ENCODE measurements at regions not wholly inside any gene's neighbourhood (a gene's known extent, or its start where the extent isn't known, plus 50 kb on each side); places are given as distances from the start of the nearest gene placed in this dataset.
"Not testable (repeated sequence)": the region's sequence is repeated elsewhere in the genome, so short reads cannot be mapped to it uniquely, and the experiment has no call there.

- not testable (repeated sequence) for H3K36me3 ChIP-seq (ENCODE audit: control insufficient read depth, insufficient read depth, low read length); H3K27me3 ChIP-seq (ENCODE audit: control insufficient read depth, insufficient read depth, low read length); H3K9me3 ChIP-seq (ENCODE audit: control insufficient read depth in 2 of 2, low read length in 2 of 2); H3K36me3 Mint-ChIP-seq; H3K4me1 Mint-ChIP-seq; H3K27ac ChIP-seq (ENCODE audit: insufficient read depth, low read length, poor library complexity, severe bottlenecking); H3K27me3 Mint-ChIP-seq; H3K4me1 ChIP-seq (ENCODE audit: control insufficient read depth, insufficient read depth, low read length, poor library complexity, severe bottlenecking); H3K4me3 ChIP-seq (ENCODE audit: low read depth, low read length); H3K9me3 Mint-ChIP-seq
- DNase-seq (peak in 1 of 3 donors; percentile 54), ATAC-seq (ENCODE audit: low read depth in 2 of 2) (peak; percentile 37 to 39)
- Mint-ChIP-seq H3K27ac (peak overlapping the region in 2 of 3 donors; percentile 90 to 93), H3K4me3 (peak overlapping the region in 3 of 4 donors; percentile 62 to 75 (median 65))
These were observed 4398.2 kb upstream of the TPTE start for GRCh38 chr21:6123224-6123623.

GRCh38 chr21:6125549-6126240 is 4395.7 kb upstream of the TPTE start:
- not testable (repeated sequence) for H3K4me1 Mint-ChIP-seq; H3K4me1 ChIP-seq (ENCODE audit: control insufficient read depth, insufficient read depth, low read length, poor library complexity, severe bottlenecking); H3K4me3 Mint-ChIP-seq; H3K9me3 Mint-ChIP-seq; H3K27me3 ChIP-seq (ENCODE audit: control insufficient read depth, insufficient read depth, low read length); H3K36me3 ChIP-seq (ENCODE audit: control insufficient read depth, insufficient read depth, low read length); H3K36me3 Mint-ChIP-seq; H3K4me3 ChIP-seq (ENCODE audit: low read depth, low read length); H3K27ac Mint-ChIP-seq; H3K9me3 ChIP-seq (ENCODE audit: control insufficient read depth in 2 of 2, low read length in 2 of 2); H3K27me3 Mint-ChIP-seq; H3K27ac ChIP-seq (ENCODE audit: insufficient read depth, low read length, poor library complexity, severe bottlenecking); DNase-seq; ATAC-seq (ENCODE audit: low read depth in 2 of 2)

GRCh38 chr21:6126976-6127732 is 4394.2 kb upstream of the TPTE start:
- not testable (repeated sequence) for H3K4me3 ChIP-seq (ENCODE audit: low read depth, low read length); H3K36me3 ChIP-seq (ENCODE audit: control insufficient read depth, insufficient read depth, low read length); H3K27ac ChIP-seq (ENCODE audit: insufficient read depth, low read length, poor library complexity, severe bottlenecking); H3K27me3 Mint-ChIP-seq; H3K27me3 ChIP-seq (ENCODE audit: control insufficient read depth, insufficient read depth, low read length); DNase-seq; H3K9me3 Mint-ChIP-seq; H3K4me1 Mint-ChIP-seq; H3K27ac Mint-ChIP-seq; H3K9me3 ChIP-seq (ENCODE audit: control insufficient read depth in 2 of 2, low read length in 2 of 2); H3K4me3 Mint-ChIP-seq; H3K36me3 Mint-ChIP-seq; H3K4me1 ChIP-seq (ENCODE audit: control insufficient read depth, insufficient read depth, low read length, poor library complexity, severe bottlenecking)
- ATAC-seq (ENCODE audit: low read depth in 2 of 2), result peak; percentile 69 to 79

- ATAC-seq (ENCODE audit: low read depth in 2 of 2), result not testable (repeated sequence)
These were observed 4390.6 kb upstream of the TPTE start for GRCh38 chr21:6130734-6131133.

GRCh38 chr21:6133373-6133772 is 4388.0 kb upstream of the TPTE start:
- not testable (repeated sequence) for H3K9me3 ChIP-seq (ENCODE audit: control insufficient read depth in 2 of 2, low read length in 2 of 2); ATAC-seq (ENCODE audit: low read depth in 2 of 2); DNase-seq; H3K36me3 Mint-ChIP-seq; H3K27ac Mint-ChIP-seq; H3K27me3 ChIP-seq (ENCODE audit: control insufficient read depth, insufficient read depth, low read length); H3K27me3 Mint-ChIP-seq; H3K4me3 Mint-ChIP-seq; H3K27ac ChIP-seq (ENCODE audit: insufficient read depth, low read length, poor library complexity, severe bottlenecking); H3K9me3 Mint-ChIP-seq; H3K36me3 ChIP-seq (ENCODE audit: control insufficient read depth, insufficient read depth, low read length); H3K4me1 Mint-ChIP-seq; H3K4me3 ChIP-seq (ENCODE audit: low read depth, low read length); H3K4me1 ChIP-seq (ENCODE audit: control insufficient read depth, insufficient read depth, low read length, poor library complexity, severe bottlenecking)

More at GRCh38 chr21:6130734-6131133, 4390.6 kb upstream of the TPTE start:
- H3K9me3 ChIP-seq (ENCODE audit: control insufficient read depth in 2 of 2, low read length in 2 of 2); H3K4me3 Mint-ChIP-seq; H3K36me3 ChIP-seq (ENCODE audit: control insufficient read depth, insufficient read depth, low read length); H3K27ac Mint-ChIP-seq; H3K27me3 ChIP-seq (ENCODE audit: control insufficient read depth, insufficient read depth, low read length); H3K4me1 Mint-ChIP-seq; H3K4me1 ChIP-seq (ENCODE audit: control insufficient read depth, insufficient read depth, low read length, poor library complexity, severe bottlenecking); H3K4me3 ChIP-seq (ENCODE audit: low read depth, low read length); H3K27ac ChIP-seq (ENCODE audit: insufficient read depth, low read length, poor library complexity, severe bottlenecking); H3K27me3 Mint-ChIP-seq; H3K9me3 Mint-ChIP-seq; H3K36me3 Mint-ChIP-seq; DNase-seq: not testable (repeated sequence)

GRCh38 chr21:6133852-6134630 is 4387.3 kb upstream of the TPTE start:
- H3K27me3 Mint-ChIP-seq; H3K27me3 ChIP-seq (ENCODE audit: control insufficient read depth, insufficient read depth, low read length); H3K4me3 Mint-ChIP-seq; H3K4me1 ChIP-seq (ENCODE audit: control insufficient read depth, insufficient read depth, low read length, poor library complexity, severe bottlenecking); H3K9me3 Mint-ChIP-seq; H3K27ac ChIP-seq (ENCODE audit: insufficient read depth, low read length, poor library complexity, severe bottlenecking); H3K9me3 ChIP-seq (ENCODE audit: control insufficient read depth in 2 of 2, low read length in 2 of 2); DNase-seq; H3K36me3 Mint-ChIP-seq; H3K36me3 ChIP-seq (ENCODE audit: control insufficient read depth, insufficient read depth, low read length); ATAC-seq (ENCODE audit: low read depth in 2 of 2); H3K4me3 ChIP-seq (ENCODE audit: low read depth, low read length); H3K27ac Mint-ChIP-seq; H3K4me1 Mint-ChIP-seq: not testable (repeated sequence)

GRCh38 chr21:6136732-6137131 is 4384.7 kb upstream of the TPTE start:
- H3K36me3 ChIP-seq (ENCODE audit: control insufficient read depth, insufficient read depth, low read length); H3K27ac Mint-ChIP-seq; H3K27ac ChIP-seq (ENCODE audit: insufficient read depth, low read length, poor library complexity, severe bottlenecking); H3K27me3 ChIP-seq (ENCODE audit: control insufficient read depth, insufficient read depth, low read length); H3K9me3 ChIP-seq (ENCODE audit: control insufficient read depth in 2 of 2, low read length in 2 of 2); DNase-seq; H3K4me3 ChIP-seq (ENCODE audit: low read depth, low read length); H3K4me1 ChIP-seq (ENCODE audit: control insufficient read depth, insufficient read depth, low read length, poor library complexity, severe bottlenecking); H3K36me3 Mint-ChIP-seq; H3K4me1 Mint-ChIP-seq; H3K9me3 Mint-ChIP-seq; H3K4me3 Mint-ChIP-seq; H3K27me3 Mint-ChIP-seq; ATAC-seq (ENCODE audit: low read depth in 2 of 2): not testable (repeated sequence)
